ENCODE measurements at regions not wholly inside any gene's neighbourhood (a gene's known extent, or its start where the extent isn't known, plus 50 kb on each side); places are given as distances from the start of the nearest gene placed in this dataset.

DNA sequence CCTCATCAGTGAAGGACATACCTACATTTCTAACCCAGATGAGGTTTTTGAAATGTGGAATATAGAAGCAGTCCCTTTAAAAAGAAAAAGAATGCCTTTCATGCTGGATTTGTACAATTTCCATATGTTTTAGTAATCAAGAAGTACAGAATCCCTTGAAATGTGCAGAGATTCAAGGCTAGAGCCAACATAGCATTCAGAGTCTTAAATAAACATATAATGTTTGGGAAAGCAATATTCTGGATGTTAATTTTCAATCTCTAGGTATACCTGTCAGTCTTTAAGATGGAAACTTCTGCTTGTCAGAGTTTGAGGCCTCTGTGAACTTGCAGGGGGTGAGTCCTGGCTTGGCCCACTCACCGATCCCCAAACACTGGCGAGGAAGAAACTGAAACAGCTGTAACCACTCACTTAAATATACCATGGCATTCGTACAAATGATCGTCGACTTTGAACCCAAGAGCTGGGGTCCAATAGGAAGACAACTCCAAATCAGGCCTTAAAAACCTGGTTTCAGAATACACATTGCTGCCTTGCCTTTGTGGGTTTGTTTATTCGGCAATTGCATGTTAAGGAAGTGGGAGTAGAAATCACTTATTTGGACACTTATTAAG lies 132.8 kb upstream of the NCK2 start:
- Histone ChIP-seq H3K4me1 (ENCODE audit: insufficient read depth, low read length, poor library complexity, severe bottlenecking) (no peaks in the 10 kb centered on the region), H2AFZ (ENCODE audit: low read length) (no peak overlapping the region)

DNA sequence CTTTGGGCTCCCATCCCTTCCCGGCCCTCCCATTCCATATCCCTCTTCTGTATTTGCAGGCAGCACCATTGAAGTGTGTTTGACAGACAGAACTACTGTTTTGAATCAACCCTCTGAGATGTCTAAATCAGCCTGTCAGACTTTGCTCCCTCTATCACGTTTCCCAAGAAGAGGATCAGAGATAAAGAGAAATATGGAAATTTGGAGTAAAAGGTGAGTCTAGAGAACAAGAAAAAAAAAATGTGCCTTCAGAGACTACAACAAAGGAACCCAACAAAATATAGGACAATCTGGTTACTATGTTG lies 133.4 kb upstream of the NCK2 start:
- Histone ChIP-seq H3K9ac (ENCODE audit: low read depth, low read length, poor library complexity, severe bottlenecking) (no peak overlapping the region), H3K9me3 (ENCODE audit: insufficient read depth, low read depth, low read length) (no peaks in the 10 kb centered on the region), H3K9me2 (replicated peaks; ENCODE audit: low read depth, low read length) (no peaks in the 10 kb centered on the region), H2AFZ (ENCODE audit: low read length) (no peak overlapping the region), H3K4me1 (ENCODE audit: insufficient read depth, low read length, poor library complexity, severe bottlenecking) (no peaks in the 10 kb centered on the region), H3K36me3 (ENCODE audit: insufficient read depth, low read length) (no peaks in the 10 kb centered on the region), H4K20me1 (ENCODE audit: insufficient read depth, low read length, poor library complexity, severe bottlenecking) (no peaks in the 10 kb centered on the region), H3F3A (ENCODE audit: low read depth) (no peaks in the 10 kb centered on the region), H3K79me2 (ENCODE audit: insufficient read depth, low read length) (no peaks in the 10 kb centered on the region), H3K4me3 (ENCODE audit: low read length, poor library complexity, severe bottlenecking) (no peak overlapping the region), H3K4me2 (ENCODE audit: low read depth, low read length, poor library complexity, severe bottlenecking) (no peak overlapping the region), H3K27me3 (ENCODE audit: insufficient read depth, low read length, poor library complexity, severe bottlenecking) (no peaks in the 10 kb centered on the region)
- TF ChIP-seq, protein P1, sequence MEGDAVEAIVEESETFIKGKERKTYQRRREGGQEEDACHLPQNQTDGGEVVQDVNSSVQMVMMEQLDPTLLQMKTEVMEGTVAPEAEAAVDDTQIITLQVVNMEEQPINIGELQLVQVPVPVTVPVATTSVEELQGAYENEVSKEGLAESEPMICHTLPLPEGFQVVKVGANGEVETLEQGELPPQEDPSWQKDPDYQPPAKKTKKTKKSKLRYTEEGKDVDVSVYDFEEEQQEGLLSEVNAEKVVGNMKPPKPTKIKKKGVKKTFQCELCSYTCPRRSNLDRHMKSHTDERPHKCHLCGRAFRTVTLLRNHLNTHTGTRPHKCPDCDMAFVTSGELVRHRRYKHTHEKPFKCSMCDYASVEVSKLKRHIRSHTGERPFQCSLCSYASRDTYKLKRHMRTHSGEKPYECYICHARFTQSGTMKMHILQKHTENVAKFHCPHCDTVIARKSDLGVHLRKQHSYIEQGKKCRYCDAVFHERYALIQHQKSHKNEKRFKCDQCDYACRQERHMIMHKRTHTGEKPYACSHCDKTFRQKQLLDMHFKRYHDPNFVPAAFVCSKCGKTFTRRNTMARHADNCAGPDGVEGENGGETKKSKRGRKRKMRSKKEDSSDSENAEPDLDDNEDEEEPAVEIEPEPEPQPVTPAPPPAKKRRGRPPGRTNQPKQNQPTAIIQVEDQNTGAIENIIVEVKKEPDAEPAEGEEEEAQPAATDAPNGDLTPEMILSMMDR (conservative IDR thresholded peaks at IDR 0.05; ENCODE audit: low read length) = no peak
- TF ChIP-seq EZH2phosphoT487 (IDR thresholded peaks at IDR 0.05; ENCODE audit: borderline replicate concordance) = no peak

More for the DNA sequence above, 132.8 kb upstream of the NCK2 start:
- Histone ChIP-seq H3K9ac (ENCODE audit: low read depth, low read length, poor library complexity, severe bottlenecking) (no peak overlapping the region), H3K79me2 (ENCODE audit: insufficient read depth, low read length) (no peaks in the 10 kb centered on the region), H3K4me3 (ENCODE audit: low read length, poor library complexity, severe bottlenecking) (no peak overlapping the region), H3K9me2 (replicated peaks; ENCODE audit: low read depth, low read length) (no peaks in the 10 kb centered on the region), H3K36me3 (ENCODE audit: insufficient read depth, low read length) (no peaks in the 10 kb centered on the region), H3F3A (ENCODE audit: low read depth) (no peaks in the 10 kb centered on the region), H3K27me3 (ENCODE audit: insufficient read depth, low read length, poor library complexity, severe bottlenecking) (no peaks in the 10 kb centered on the region), H3K9me3 (ENCODE audit: insufficient read depth, low read depth, low read length) (no peaks in the 10 kb centered on the region), H3K4me2 (ENCODE audit: low read depth, low read length, poor library complexity, severe bottlenecking) (no peak overlapping the region), H4K20me1 (ENCODE audit: insufficient read depth, low read length, poor library complexity, severe bottlenecking) (no peaks in the 10 kb centered on the region)
- no peak for TF ChIP-seq EZH2phosphoT487 (IDR thresholded peaks at IDR 0.05; ENCODE audit: borderline replicate concordance)
- TF ChIP-seq, protein P1 (conservative IDR thresholded peaks at IDR 0.05; ENCODE audit: low read length) = no peak

DNA sequence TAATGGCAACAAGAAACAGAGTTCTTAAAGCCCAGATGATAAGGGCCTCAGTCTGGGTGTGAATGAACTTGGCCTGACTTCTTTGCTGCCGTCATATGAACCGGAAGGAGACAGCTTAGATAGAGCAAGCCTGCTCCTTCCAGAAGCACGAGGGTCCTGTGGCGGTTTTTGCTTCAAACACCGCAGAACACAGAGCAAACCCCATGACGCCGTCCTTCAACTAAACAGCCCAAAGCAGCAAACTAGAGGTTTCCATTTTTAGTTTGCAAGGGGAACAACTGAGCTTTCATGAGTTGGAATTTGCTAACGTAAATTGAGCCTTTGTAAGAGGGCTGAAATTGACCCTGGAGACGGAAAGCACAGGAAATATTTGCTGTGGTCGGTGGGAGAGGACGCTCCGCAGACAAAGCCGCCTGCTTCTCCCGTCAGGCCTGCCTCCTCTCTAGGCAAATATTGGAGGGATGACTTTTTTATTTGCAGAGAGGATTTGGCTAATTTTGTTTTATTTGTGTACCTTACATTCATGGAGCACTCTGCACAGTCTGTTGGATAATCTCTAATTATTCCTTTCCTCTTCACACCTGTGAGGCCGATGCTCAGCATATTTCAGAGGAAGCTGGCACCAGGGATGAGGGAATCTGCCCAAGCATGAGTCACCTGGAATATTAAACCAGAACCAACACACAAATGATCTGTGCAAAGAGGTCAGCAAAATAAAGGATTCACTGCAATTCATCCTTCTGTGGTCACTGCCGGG lies 134.0 kb upstream of the NCK2 start:
- Histone ChIP-seq H3K9me3 (ENCODE audit: insufficient read depth, low read depth, low read length) (no peaks in the 10 kb centered on the region), H3K36me3 (ENCODE audit: insufficient read depth, low read length) (no peaks in the 10 kb centered on the region), H4K20me1 (ENCODE audit: insufficient read depth, low read length, poor library complexity, severe bottlenecking) (no peaks in the 10 kb centered on the region), H3K27me3 (ENCODE audit: insufficient read depth, low read length, poor library complexity, severe bottlenecking) (no peaks in the 10 kb centered on the region), H3K9me2 (replicated peaks; ENCODE audit: low read depth, low read length) (no peaks in the 10 kb centered on the region), H3K4me2 (ENCODE audit: low read depth, low read length, poor library complexity, severe bottlenecking) (no peak overlapping the region), H3F3A (ENCODE audit: low read depth) (no peaks in the 10 kb centered on the region), H3K4me1 (ENCODE audit: insufficient read depth, low read length, poor library complexity, severe bottlenecking) (no peaks in the 10 kb centered on the region), H2AFZ (ENCODE audit: low read length) (no peak overlapping the region), H3K4me3 (ENCODE audit: low read length, poor library complexity, severe bottlenecking) (no peak overlapping the region), H3K79me2 (ENCODE audit: insufficient read depth, low read length) (no peaks in the 10 kb centered on the region), H3K9ac (ENCODE audit: low read depth, low read length, poor library complexity, severe bottlenecking) (no peak overlapping the region)
- TF ChIP-seq EZH2phosphoT487 (IDR thresholded peaks at IDR 0.05; ENCODE audit: borderline replicate concordance) = no peak
- TF ChIP-seq, protein P1 (conservative IDR thresholded peaks at IDR 0.05; ENCODE audit: low read length) = no peak
